IMR-90 (cell line): ENCODE measurements at regions not wholly inside any gene's neighbourhood (a gene's known extent, or its start where the extent isn't known, plus 50 kb on each side); places are given as distances from the start of the nearest gene placed in this dataset.

Source experiments
- BHLHE40 ChIP-seq: fragments of 150-350 bp; IDR thresholded peaks from 2 replicates; pipeline ENCODE4 v1.6.1; 2016; ENCODE audit warnings: mild to moderate bottlenecking, low read depth, low read length
- ELK1 ChIP-seq: fragments of 150-350 bp; IDR thresholded peaks from 2 replicates; pipeline ENCODE4 v1.6.1; 2016; ENCODE audit warnings: low read depth, mild to moderate bottlenecking, low read length, moderate library complexity, borderline replicate concordance
- FOS ChIP-seq: fragments of 150-350 bp; IDR thresholded peaks from 2 replicates; pipeline ENCODE4 v1.6.1; 2016; ENCODE audit warnings: low read depth, low read length
- MAFK ChIP-seq: IDR thresholded peaks from 2 replicates; pipeline ENCODE4 v1.6.1; 2012; ENCODE audit warnings: low read depth, low read length, improper control_type of control experiment
- MAZ ChIP-seq: IDR thresholded peaks from 2 replicates; pipeline ENCODE4 v1.6.1; 2012; ENCODE audit warnings: low read depth, mild to moderate bottlenecking, low read length, improper control_type of control experiment, moderate library complexity, borderline replicate concordance
- MXI1 ChIP-seq: IDR thresholded peaks from 2 replicates; pipeline ENCODE4 v1.6.1; 2012; ENCODE audit warnings: low read depth, mild to moderate bottlenecking, low read length, moderate library complexity, borderline replicate concordance
- POLR2A ChIP-seq: IDR thresholded peaks from 2 replicates; pipeline ENCODE4 v1.6.1; 2012; ENCODE audit warnings: mild to moderate bottlenecking, low read depth, low read length
- RAD21 ChIP-seq: IDR thresholded peaks from 2 replicates; pipeline ENCODE4 v1.6.1; 2012; ENCODE audit warnings: low read length, improper control_type of control experiment
- RCOR1 ChIP-seq: IDR thresholded peaks from 2 replicates; pipeline ENCODE4 v1.6.1; 2012; ENCODE audit warnings: mild to moderate bottlenecking, low read length, improper control_type of control experiment; ENCODE audit not compliant: insufficient replicate concordance
- RFX5 ChIP-seq: IDR thresholded peaks from 2 replicates; pipeline ENCODE4 v1.8.0; 2012; ENCODE audit warnings: low read depth, mild to moderate bottlenecking, low read length, moderate library complexity
- TF ChIP-seq, protein P1 (sequence below): conservative IDR thresholded peaks from 2 replicates; pipeline ENCODE4 v1.5.1; 2012; ENCODE audit warnings: mild to moderate bottlenecking, low read depth, low read length, improper control_type of control experiment

- TF ChIP-seq, protein P1, sequence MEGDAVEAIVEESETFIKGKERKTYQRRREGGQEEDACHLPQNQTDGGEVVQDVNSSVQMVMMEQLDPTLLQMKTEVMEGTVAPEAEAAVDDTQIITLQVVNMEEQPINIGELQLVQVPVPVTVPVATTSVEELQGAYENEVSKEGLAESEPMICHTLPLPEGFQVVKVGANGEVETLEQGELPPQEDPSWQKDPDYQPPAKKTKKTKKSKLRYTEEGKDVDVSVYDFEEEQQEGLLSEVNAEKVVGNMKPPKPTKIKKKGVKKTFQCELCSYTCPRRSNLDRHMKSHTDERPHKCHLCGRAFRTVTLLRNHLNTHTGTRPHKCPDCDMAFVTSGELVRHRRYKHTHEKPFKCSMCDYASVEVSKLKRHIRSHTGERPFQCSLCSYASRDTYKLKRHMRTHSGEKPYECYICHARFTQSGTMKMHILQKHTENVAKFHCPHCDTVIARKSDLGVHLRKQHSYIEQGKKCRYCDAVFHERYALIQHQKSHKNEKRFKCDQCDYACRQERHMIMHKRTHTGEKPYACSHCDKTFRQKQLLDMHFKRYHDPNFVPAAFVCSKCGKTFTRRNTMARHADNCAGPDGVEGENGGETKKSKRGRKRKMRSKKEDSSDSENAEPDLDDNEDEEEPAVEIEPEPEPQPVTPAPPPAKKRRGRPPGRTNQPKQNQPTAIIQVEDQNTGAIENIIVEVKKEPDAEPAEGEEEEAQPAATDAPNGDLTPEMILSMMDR, result no peak
- TF ChIP-seq MAFK, result no peak
- TF ChIP-seq RFX5, result no peak
- TF ChIP-seq ELK1, result no peak
- no peak for TF ChIP-seq MAZ
- no peak for TF ChIP-seq FOS
- TF ChIP-seq MXI1, result no peak
- no peak for TF ChIP-seq POLR2A
- TF ChIP-seq RCOR1, result no peak
- TF ChIP-seq BHLHE40, result no peak
- TF ChIP-seq RAD21, result no peak
These were observed 383.7 kb downstream of the IDS start for GRCh38 chrX:149121206-149121920.
